PC-9 (cell line): ENCODE measurements at regions not wholly inside any gene's neighbourhood (a gene's known extent, or its start where the extent isn't known, plus 50 kb on each side); places are given as distances from the start of the nearest gene placed in this dataset.

Source experiments
- BruUV-seq: library from RNA; stranded (reverse); fragments of 400-500 nt; replicated peaks from 2 replicates; lab custom pipeline; 2021; lab: Mats Ljungman, UMichigan
- CTCF ChIA-PET: fragments of 300-600 bp; sonication (Branson Sonifier 250); formaldehyde crosslinking; loops from one replicate; lab custom pipeline; 2022; ENCODE audit warnings: antibody characterized with exemption; lab: Charles Lee
- POLR2A ChIA-PET: fragments of 300-600 bp; sonication (Branson Sonifier 250); formaldehyde crosslinking; loops from one replicate; lab custom pipeline; 2022; ENCODE audit warnings: antibody characterized with exemption; ENCODE audit not compliant: unreplicated experiment; lab: Charles Lee
- DNase-seq, 2 experiments: peaks; one replicate each; pipeline versions ENCODE4 v3.0.0 to v3.0.0-alpha.2; 2015 to 2022; ENCODE audit warnings: mixed read lengths in 1 of 2
- H2AFZ ChIP-seq: fragments of 200-600 bp; sonication (generic); 2 replicates; pipeline ENCODE4 v1.8.1; 2017; ENCODE audit warnings: antibody characterized with exemption
- H3F3A ChIP-seq: fragments of 200-600 bp; sonication (generic); 2 replicates; pipeline ENCODE4 v1.8.1; 2017; ENCODE audit warnings: antibody characterized with exemption, mild to moderate bottlenecking, low read depth; ENCODE audit not compliant: insufficient read depth
- H3K27ac ChIP-seq: fragments of 200-600 bp; sonication (generic); 2 replicates; pipeline ENCODE4 v1.6.1; 2016; ENCODE audit warnings: mixed run types
- H3K27me3 ChIP-seq: fragments of 200-600 bp; sonication (generic); 2 replicates; pipeline ENCODE4 v1.6.1; 2016; ENCODE audit warnings: low read depth, mixed run types; ENCODE audit not compliant: insufficient read depth
- H3K36me3 ChIP-seq: fragments of 200-600 bp; sonication (generic); 2 replicates; pipeline ENCODE4 v1.6.1; 2016; ENCODE audit warnings: low read depth, mixed run types
- H3K4me1 ChIP-seq: fragments of 200-600 bp; sonication (generic); replicated peaks from 2 replicates; pipeline ENCODE4 v1.6.1; 2016; ENCODE audit warnings: mixed run types; ENCODE audit not compliant: insufficient read depth
- H3K4me2 ChIP-seq: fragments of 200-600 bp; sonication (generic); 2 replicates; pipeline ENCODE4 v1.6.1; 2017; ENCODE audit warnings: mixed run types
- H3K4me3 ChIP-seq: fragments of 200-600 bp; sonication (generic); 2 replicates; pipeline ENCODE4 v1.6.1; 2016; ENCODE audit warnings: mixed run types
- H3K79me2 ChIP-seq: fragments of 200-600 bp; sonication (generic); 2 replicates; pipeline ENCODE4 v1.6.1; 2017; ENCODE audit warnings: low read depth, mixed run types
- H3K9me2 ChIP-seq: fragments of 200-600 bp; sonication (generic); 2 replicates; pipeline ENCODE4 v1.8.1; 2017; ENCODE audit warnings: mild to moderate bottlenecking; ENCODE audit not compliant: insufficient read depth
- H3K9me3 ChIP-seq: fragments of 200-600 bp; sonication (generic); 2 replicates; pipeline ENCODE4 v1.8.1; 2016; ENCODE audit warnings: low read depth; ENCODE audit not compliant: insufficient read depth
- H4K20me1 ChIP-seq: fragments of 200-600 bp; sonication (generic); 2 replicates; pipeline ENCODE4 v1.8.1; 2017; ENCODE audit not compliant: insufficient read depth
- EZH2 ChIP-seq: fragments of 200-600 bp; sonication (generic); IDR thresholded peaks from 2 replicates; pipeline ENCODE4 v1.8.0; 2017; ENCODE audit warnings: antibody characterized with exemption, low read depth
- intact Hi-C: fragments of 100-400 bp; cut with micrococcal nuclease; formaldehyde crosslinking; loops from one replicate; pipeline ENCODE4 v1.10.0; 2022; ENCODE audit not compliant: unreplicated experiment
- TF ChIP-seq, protein P1 (sequence below): fragments of 200-600 bp; sonication (generic); conservative IDR thresholded peaks from 2 replicates; pipeline ENCODE4 v1.6.1; 2017; ENCODE audit warnings: mixed run types, antibody characterized with exemption, mild to moderate bottlenecking, moderate library complexity

DNA sequence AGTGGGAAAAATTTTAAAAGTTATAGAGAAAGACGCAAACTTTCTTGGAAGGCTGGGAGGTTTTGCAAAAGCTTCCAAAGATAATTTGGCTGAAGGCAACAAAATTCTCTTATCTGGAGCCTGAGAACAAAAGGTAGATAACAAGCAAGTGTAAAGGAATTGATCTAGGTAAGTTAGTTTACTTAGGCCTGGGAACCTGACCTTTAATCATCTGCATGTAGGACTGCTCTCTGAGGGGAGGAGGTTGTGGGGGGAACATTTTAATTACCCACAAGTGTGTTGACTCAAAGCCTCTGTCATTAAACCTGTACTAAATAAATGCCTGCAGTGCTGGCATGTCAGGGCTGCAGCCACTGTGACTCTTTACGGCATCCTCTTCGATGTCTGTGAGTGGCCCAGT lies 532.3 kb upstream of the SLITRK5 start:
- intact Hi-C loops = no loop called here
- no peak for TF ChIP-seq EZH2
- TF ChIP-seq, protein P1, sequence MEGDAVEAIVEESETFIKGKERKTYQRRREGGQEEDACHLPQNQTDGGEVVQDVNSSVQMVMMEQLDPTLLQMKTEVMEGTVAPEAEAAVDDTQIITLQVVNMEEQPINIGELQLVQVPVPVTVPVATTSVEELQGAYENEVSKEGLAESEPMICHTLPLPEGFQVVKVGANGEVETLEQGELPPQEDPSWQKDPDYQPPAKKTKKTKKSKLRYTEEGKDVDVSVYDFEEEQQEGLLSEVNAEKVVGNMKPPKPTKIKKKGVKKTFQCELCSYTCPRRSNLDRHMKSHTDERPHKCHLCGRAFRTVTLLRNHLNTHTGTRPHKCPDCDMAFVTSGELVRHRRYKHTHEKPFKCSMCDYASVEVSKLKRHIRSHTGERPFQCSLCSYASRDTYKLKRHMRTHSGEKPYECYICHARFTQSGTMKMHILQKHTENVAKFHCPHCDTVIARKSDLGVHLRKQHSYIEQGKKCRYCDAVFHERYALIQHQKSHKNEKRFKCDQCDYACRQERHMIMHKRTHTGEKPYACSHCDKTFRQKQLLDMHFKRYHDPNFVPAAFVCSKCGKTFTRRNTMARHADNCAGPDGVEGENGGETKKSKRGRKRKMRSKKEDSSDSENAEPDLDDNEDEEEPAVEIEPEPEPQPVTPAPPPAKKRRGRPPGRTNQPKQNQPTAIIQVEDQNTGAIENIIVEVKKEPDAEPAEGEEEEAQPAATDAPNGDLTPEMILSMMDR = no peak
- no peaks in the 10 kb centered on the region for H3K9me3 ChIP-seq
- no peak overlapping the region for H3K27ac ChIP-seq
- no peaks in the 10 kb centered on the region for H3K4me1 ChIP-seq
- no peak overlapping the region for H2AFZ ChIP-seq
- no peaks in the 10 kb centered on the region for H3F3A ChIP-seq
- CTCF ChIA-PET = no interaction called here
- H3K9me2 ChIP-seq = 0 out of 2 replicates have a peak, but pooled peaks cover 5% of the 10 kb centered on the region
- no peaks in the 10 kb centered on the region for H4K20me1 ChIP-seq
- no peak for DNase-seq
- POLR2A ChIA-PET = no interaction called here
- H3K4me3 ChIP-seq = no peak overlapping the region
- no peak overlapping the region for H3K4me2 ChIP-seq
- H3K36me3 ChIP-seq = no peaks in the 10 kb centered on the region
- no peaks in the 10 kb centered on the region for H3K79me2 ChIP-seq
- BruUV-seq = no TSS peak
- H3K27me3 ChIP-seq = no peaks in the 10 kb centered on the region

DNA sequence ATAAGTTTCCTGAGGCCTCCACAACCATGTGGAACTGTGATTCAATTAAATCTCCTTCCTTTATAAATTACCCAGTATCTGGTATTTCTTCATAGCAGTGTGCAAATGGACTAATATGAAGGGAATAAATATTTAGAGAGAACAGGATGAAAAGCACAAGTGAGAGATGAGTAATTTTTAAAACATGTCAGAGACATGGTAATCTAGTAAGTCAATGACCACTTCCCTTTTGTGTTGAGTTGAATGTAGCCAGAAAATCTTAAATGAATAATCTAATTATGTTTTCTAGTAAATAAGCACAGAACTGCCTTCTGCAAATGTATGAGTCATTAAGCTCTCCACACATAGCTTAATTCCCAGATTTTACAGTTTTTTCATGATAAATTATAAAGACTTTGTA lies 524.1 kb upstream of the SLITRK5 start:
- no peaks in the 10 kb centered on the region for H3K9me3 ChIP-seq
- no TSS peak for BruUV-seq
- CTCF ChIA-PET = no interaction called here

DNA sequence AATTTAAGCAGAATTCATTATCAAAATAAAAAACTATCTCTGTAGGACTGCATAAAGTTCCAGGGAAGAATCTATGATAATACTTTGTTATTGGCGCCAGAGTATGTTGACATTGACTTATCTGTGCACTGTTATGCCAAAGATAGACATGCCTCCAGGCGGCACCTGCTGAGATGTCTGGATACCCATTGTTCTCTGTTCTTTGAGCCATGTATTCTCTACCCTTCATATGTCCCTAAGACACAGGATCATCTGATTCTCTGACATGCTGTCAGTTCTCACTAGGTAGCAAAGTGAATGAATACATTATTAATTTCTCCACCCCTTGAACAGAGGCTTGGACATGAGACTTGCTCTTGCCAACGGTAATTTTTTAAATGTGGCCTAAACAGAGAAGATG lies 517.8 kb upstream of the SLITRK5 start:
- Histone ChIP-seq H3K27me3 (no peaks in the 10 kb centered on the region), H3F3A (no peaks in the 10 kb centered on the region), H3K9me3 (no peaks in the 10 kb centered on the region), H3K79me2 (no peaks in the 10 kb centered on the region), H3K36me3 (no peaks in the 10 kb centered on the region), H3K4me1 (no peaks in the 10 kb centered on the region), H3K9me2 (no peaks in the 10 kb centered on the region), H2AFZ (no peak overlapping the region), H3K4me3 (no peak overlapping the region), H3K4me2 (no peak overlapping the region), H3K27ac (no peak overlapping the region), H4K20me1 (no peaks in the 10 kb centered on the region)
- BruUV-seq = no TSS peak
- intact Hi-C loops = no loop called here
- DNase-seq = no peak
- ChIA-PET POLR2A (no interaction called here), CTCF (no interaction called here)
- no peak for TF ChIP-seq EZH2
- TF ChIP-seq, protein P1 = no peak

More for the DNA sequence above, 524.1 kb upstream of the SLITRK5 start:
- POLR2A ChIA-PET = no interaction called here
- Histone ChIP-seq H3K9me2 (no peaks in the 10 kb centered on the region), H4K20me1 (no peaks in the 10 kb centered on the region), H2AFZ (no peak overlapping the region), H3F3A (no peaks in the 10 kb centered on the region), H3K4me3 (no peak overlapping the region), H3K4me1 (no peaks in the 10 kb centered on the region), H3K27ac (no peak overlapping the region), H3K4me2 (no peak overlapping the region), H3K27me3 (no peaks in the 10 kb centered on the region), H3K79me2 (no peaks in the 10 kb centered on the region), H3K36me3 (no peaks in the 10 kb centered on the region)
- no peak for DNase-seq
- intact Hi-C loops = no loop called here
- TF ChIP-seq, protein P1 = no peak
- no peak for TF ChIP-seq EZH2
